ENCODE measurements at regions not wholly inside any gene's neighbourhood (a gene's known extent, or its start where the extent isn't known, plus 50 kb on each side); places are given as distances from the start of the nearest gene placed in this dataset.
A peak's percentile ranks its signal among the peaks of the same experiment; 100 is the strongest.

- no peaks in the 10 kb centered on the region for H3K9me3 ChIP-seq (ENCODE audit: control insufficient read depth in 2 of 2, insufficient read depth in 1 of 2, low read depth in 1 of 2, low read length in 1 of 2)
- WGBS, 2 donors, result 96% methylated on average over 3 of the region's 3 CpGs
- H3K27me3 ChIP-seq (ENCODE audit: control insufficient read depth in 1 of 2, insufficient read depth in 2 of 2, low read length in 2 of 2), result no peaks in the 10 kb centered on the region
- no peaks in the 10 kb centered on the region for H3K36me3 ChIP-seq (ENCODE audit: control insufficient read depth in 2 of 2, insufficient read depth in 2 of 2, low read length in 1 of 2)
- no peak overlapping the region for H3K4me3 ChIP-seq (ENCODE audit: low read depth in 1 of 2, low read length in 2 of 2)
- no peak overlapping the region for H3K27ac ChIP-seq (ENCODE audit: low read depth in 2 of 2, low read length in 1 of 2)
- no peaks in the 10 kb centered on the region for H3K4me1 ChIP-seq (ENCODE audit: control insufficient read depth in 2 of 2, insufficient read depth in 2 of 2, low read length in 1 of 2)
Observed at GRCh38 chr2:113838744-113839444, 51.0 kb upstream of the ACTR3 start.

GRCh38 chr2:113838277-113838676 lies 51.6 kb upstream of the ACTR3 start:
- Histone ChIP-seq H3K4me3 (ENCODE audit: low read depth in 1 of 2, low read length in 2 of 2) (no peak overlapping the region), H3K27me3 (ENCODE audit: control insufficient read depth in 1 of 2, insufficient read depth in 2 of 2, low read length in 2 of 2) (no peaks in the 10 kb centered on the region), H3K36me3 (ENCODE audit: control insufficient read depth in 2 of 2, insufficient read depth in 2 of 2, low read length in 1 of 2) (no peaks in the 10 kb centered on the region), H3K27ac (ENCODE audit: low read depth in 2 of 2, low read length in 1 of 2) (no peak overlapping the region), H3K4me1 (ENCODE audit: control insufficient read depth in 2 of 2, insufficient read depth in 2 of 2, low read length in 1 of 2) (no peaks in the 10 kb centered on the region), H3K9me3 (ENCODE audit: control insufficient read depth in 2 of 2, insufficient read depth in 1 of 2, low read depth in 1 of 2, low read length in 1 of 2) (no peaks in the 10 kb centered on the region)
- 95 to 99% methylated on average over 2 of the region's 2 CpGs for WGBS, 2 donors

- Histone ChIP-seq H3K4me3 (ENCODE audit: low read depth in 1 of 2, low read length in 2 of 2) (no peak overlapping the region), H3K4me1 (ENCODE audit: control insufficient read depth in 2 of 2, insufficient read depth in 2 of 2, low read length in 1 of 2) (no peaks in the 10 kb centered on the region), H3K27ac (ENCODE audit: low read depth in 2 of 2, low read length in 1 of 2) (peak overlapping the region in 1 of 2 donors; percentile 27), H3K36me3 (ENCODE audit: control insufficient read depth in 2 of 2, insufficient read depth in 2 of 2, low read length in 1 of 2) (no peaks in the 10 kb centered on the region), H3K27me3 (ENCODE audit: control insufficient read depth in 1 of 2, insufficient read depth in 2 of 2, low read length in 2 of 2) (no peaks in the 10 kb centered on the region), H3K9me3 (ENCODE audit: control insufficient read depth in 2 of 2, insufficient read depth in 1 of 2, low read depth in 1 of 2, low read length in 1 of 2) (no peaks in the 10 kb centered on the region)
- WGBS, 2 donors, result 80 to 81% methylated on average over 11 of the region's 11 CpGs
Observed at GRCh38 chr2:113834051-113834730, 55.7 kb upstream of the ACTR3 start.

GRCh38 chr2:113832795-113833290 lies 57.0 kb upstream of the ACTR3 start:
- WGBS, 2 donors, result 89% methylated on average over 4 of the region's 4 CpGs
- Histone ChIP-seq H3K4me3 (ENCODE audit: low read depth in 1 of 2, low read length in 2 of 2) (no peak overlapping the region), H3K27me3 (ENCODE audit: control insufficient read depth in 1 of 2, insufficient read depth in 2 of 2, low read length in 2 of 2) (no peaks in the 10 kb centered on the region), H3K4me1 (ENCODE audit: control insufficient read depth in 2 of 2, insufficient read depth in 2 of 2, low read length in 1 of 2) (no peaks in the 10 kb centered on the region), H3K27ac (ENCODE audit: low read depth in 2 of 2, low read length in 1 of 2) (no peak overlapping the region), H3K9me3 (ENCODE audit: control insufficient read depth in 2 of 2, insufficient read depth in 1 of 2, low read depth in 1 of 2, low read length in 1 of 2) (no peaks in the 10 kb centered on the region), H3K36me3 (ENCODE audit: control insufficient read depth in 2 of 2, insufficient read depth in 2 of 2, low read length in 1 of 2) (no peaks in the 10 kb centered on the region)

GRCh38 chr2:113831161-113831560 lies 58.7 kb upstream of the ACTR3 start:
- Histone ChIP-seq H3K9me3 (ENCODE audit: control insufficient read depth in 2 of 2, insufficient read depth in 1 of 2, low read depth in 1 of 2, low read length in 1 of 2) (no peaks in the 10 kb centered on the region), H3K4me1 (ENCODE audit: control insufficient read depth in 2 of 2, insufficient read depth in 2 of 2, low read length in 1 of 2) (no peaks in the 10 kb centered on the region), H3K27me3 (ENCODE audit: control insufficient read depth in 1 of 2, insufficient read depth in 2 of 2, low read length in 2 of 2) (no peaks in the 10 kb centered on the region), H3K36me3 (ENCODE audit: control insufficient read depth in 2 of 2, insufficient read depth in 2 of 2, low read length in 1 of 2) (no peaks in the 10 kb centered on the region), H3K27ac (ENCODE audit: low read depth in 2 of 2, low read length in 1 of 2) (peak overlapping the region in 1 of 2 donors; percentile 81), H3K4me3 (ENCODE audit: low read depth in 1 of 2, low read length in 2 of 2) (no peak overlapping the region)
- 46 to 53% methylated on average over 6 of the region's 6 CpGs for WGBS, 2 donors

- Histone ChIP-seq H3K27me3 (ENCODE audit: control insufficient read depth in 1 of 2, insufficient read depth in 2 of 2, low read length in 2 of 2) (no peaks in the 10 kb centered on the region), H3K36me3 (ENCODE audit: control insufficient read depth in 2 of 2, insufficient read depth in 2 of 2, low read length in 1 of 2) (no peaks in the 10 kb centered on the region), H3K27ac (ENCODE audit: low read depth in 2 of 2, low read length in 1 of 2) (no peak overlapping the region), H3K4me3 (ENCODE audit: low read depth in 1 of 2, low read length in 2 of 2) (no peak overlapping the region), H3K4me1 (ENCODE audit: control insufficient read depth in 2 of 2, insufficient read depth in 2 of 2, low read length in 1 of 2) (no peaks in the 10 kb centered on the region), H3K9me3 (ENCODE audit: control insufficient read depth in 2 of 2, insufficient read depth in 1 of 2, low read depth in 1 of 2, low read length in 1 of 2) (no peaks in the 10 kb centered on the region)
- WGBS, 2 donors, result 63 to 76% methylated on average over 5 of the region's 5 CpGs
Observed at GRCh38 chr2:113829761-113830160, 60.1 kb upstream of the ACTR3 start.

- Histone ChIP-seq H3K9me3 (ENCODE audit: control insufficient read depth in 2 of 2, insufficient read depth in 1 of 2, low read depth in 1 of 2, low read length in 1 of 2) (no peaks in the 10 kb centered on the region), H3K27me3 (ENCODE audit: control insufficient read depth in 1 of 2, insufficient read depth in 2 of 2, low read length in 2 of 2) (no peaks in the 10 kb centered on the region), H3K4me3 (ENCODE audit: low read depth in 1 of 2, low read length in 2 of 2) (no peak overlapping the region), H3K27ac (ENCODE audit: low read depth in 2 of 2, low read length in 1 of 2) (no peak overlapping the region), H3K36me3 (ENCODE audit: control insufficient read depth in 2 of 2, insufficient read depth in 2 of 2, low read length in 1 of 2) (no peaks in the 10 kb centered on the region), H3K4me1 (ENCODE audit: control insufficient read depth in 2 of 2, insufficient read depth in 2 of 2, low read length in 1 of 2) (no peaks in the 10 kb centered on the region)
- WGBS, 2 donors, result 87 to 90% methylated on average over 2 of the region's 2 CpGs
Observed at GRCh38 chr2:113829270-113829669, 60.6 kb upstream of the ACTR3 start.

GRCh38 chr2:113828049-113828742 lies 61.7 kb upstream of the ACTR3 start:
- Histone ChIP-seq H3K4me3 (ENCODE audit: low read depth in 1 of 2, low read length in 2 of 2) (no peak overlapping the region), H3K27me3 (ENCODE audit: control insufficient read depth in 1 of 2, insufficient read depth in 2 of 2, low read length in 2 of 2) (no peaks in the 10 kb centered on the region), H3K4me1 (ENCODE audit: control insufficient read depth in 2 of 2, insufficient read depth in 2 of 2, low read length in 1 of 2) (no peaks in the 10 kb centered on the region), H3K27ac (ENCODE audit: low read depth in 2 of 2, low read length in 1 of 2) (no peak overlapping the region), H3K36me3 (ENCODE audit: control insufficient read depth in 2 of 2, insufficient read depth in 2 of 2, low read length in 1 of 2) (no peaks in the 10 kb centered on the region), H3K9me3 (ENCODE audit: control insufficient read depth in 2 of 2, insufficient read depth in 1 of 2, low read depth in 1 of 2, low read length in 1 of 2) (no peaks in the 10 kb centered on the region)
- 97 to 98% methylated on average over 2 of the region's 2 CpGs for WGBS, 2 donors

GRCh38 chr2:113827426-113827825 lies 62.5 kb upstream of the ACTR3 start:
- H3K27ac ChIP-seq (ENCODE audit: low read depth in 2 of 2, low read length in 1 of 2), result no peak overlapping the region
- H3K4me3 ChIP-seq (ENCODE audit: low read depth in 1 of 2, low read length in 2 of 2), result no peak overlapping the region
- H3K36me3 ChIP-seq (ENCODE audit: control insufficient read depth in 2 of 2, insufficient read depth in 2 of 2, low read length in 1 of 2), result no peaks in the 10 kb centered on the region
- no peaks in the 10 kb centered on the region for H3K27me3 ChIP-seq (ENCODE audit: control insufficient read depth in 1 of 2, insufficient read depth in 2 of 2, low read length in 2 of 2)
- WGBS, 2 donors, result 75 to 87% methylated on average over 2 of the region's 2 CpGs
- no peaks in the 10 kb centered on the region for H3K4me1 ChIP-seq (ENCODE audit: control insufficient read depth in 2 of 2, insufficient read depth in 2 of 2, low read length in 1 of 2)
- no peaks in the 10 kb centered on the region for H3K9me3 ChIP-seq (ENCODE audit: control insufficient read depth in 2 of 2, insufficient read depth in 1 of 2, low read depth in 1 of 2, low read length in 1 of 2)

Data from esophagus (tissue), 2 donors.